ENCODE measurements at regions not wholly inside any gene's neighbourhood (a gene's known extent, or its start where the extent isn't known, plus 50 kb on each side); places are given as distances from the start of the nearest gene placed in this dataset.

DNA sequence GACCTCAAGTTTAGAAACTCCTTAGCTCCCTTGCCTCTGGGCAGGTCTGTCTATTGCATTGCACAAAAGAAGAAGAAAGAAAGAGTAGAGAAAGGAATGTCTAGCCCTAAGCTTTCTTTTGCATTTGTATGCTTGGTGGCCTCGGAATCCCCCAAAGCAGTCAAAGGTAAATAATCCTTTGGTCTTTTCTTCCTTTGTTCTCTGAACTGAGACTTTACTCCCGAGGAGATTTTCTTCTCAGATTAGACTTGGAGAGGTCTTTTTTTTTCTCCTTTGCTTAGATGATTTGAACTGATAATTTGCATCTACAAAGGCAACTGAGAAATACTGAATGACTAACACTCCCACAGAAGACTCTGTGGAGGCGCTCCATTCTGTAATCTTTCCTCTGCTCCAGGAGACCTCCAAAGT is 93.2 kb downstream of the AKR1D1 start:
- FAIRE-seq, result no peak
- POLR2A ChIA-PET, result interaction anchor here (0.9 kb wide), 1 partner anchor 88 kb away, joined by 3 read pairs; no protein-coding TSS in a partner anchor
- 25% methylated on average over 3 of the region's 3 CpGs for WGBS (ENCODE audit: missing lambda C conversion rate)

DNA sequence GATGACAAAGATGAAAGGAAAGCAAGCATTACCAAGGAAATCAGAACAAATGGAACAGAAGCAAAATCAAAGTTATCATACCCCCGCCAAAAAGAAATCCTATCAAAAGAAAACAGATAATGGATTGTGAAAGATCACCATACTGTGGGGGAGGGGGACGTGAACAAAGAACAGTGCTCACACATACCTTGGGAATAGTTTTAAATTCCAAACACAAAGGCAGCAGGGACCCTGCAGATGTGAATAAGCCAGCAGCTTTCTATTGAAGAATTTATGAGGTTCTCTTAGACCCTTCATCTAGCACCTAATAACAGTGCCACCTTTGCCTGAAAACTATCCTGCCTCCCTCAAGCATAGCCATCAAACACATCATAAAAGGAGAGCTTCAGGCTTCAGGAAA is 94.0 kb downstream of the AKR1D1 start:
- Histone ChIP-seq H3K27ac (no peak overlapping the region), H3K4me1 (no peaks in the 10 kb centered on the region), H3K4me2 (no peak overlapping the region), H3K4me3 (no peak overlapping the region), H3K9me3 (peaks cover 15% of the 10 kb centered on the region; the same call in 2 of the 3 replicates)
- ATAC-seq (no peak), DNase-seq (ENCODE audit: low read depth in 1 of 2, low spot score in 1 of 2) (no peak), FAIRE-seq (no peak)
- ChIA-PET POLR2A (interaction anchor here (0.6 kb wide), 1 partner anchor 10 kb away, joined by 6 read pairs; no protein-coding TSS in a partner anchor), CTCF (interaction anchor here (0.6 to 1.3 kb wide), 3 partner anchors 9 to 37 kb away, joined by 3 to 5 read pairs (median 4); no protein-coding TSS in a partner anchor)
- TF ChIP-seq, protein P1, sequence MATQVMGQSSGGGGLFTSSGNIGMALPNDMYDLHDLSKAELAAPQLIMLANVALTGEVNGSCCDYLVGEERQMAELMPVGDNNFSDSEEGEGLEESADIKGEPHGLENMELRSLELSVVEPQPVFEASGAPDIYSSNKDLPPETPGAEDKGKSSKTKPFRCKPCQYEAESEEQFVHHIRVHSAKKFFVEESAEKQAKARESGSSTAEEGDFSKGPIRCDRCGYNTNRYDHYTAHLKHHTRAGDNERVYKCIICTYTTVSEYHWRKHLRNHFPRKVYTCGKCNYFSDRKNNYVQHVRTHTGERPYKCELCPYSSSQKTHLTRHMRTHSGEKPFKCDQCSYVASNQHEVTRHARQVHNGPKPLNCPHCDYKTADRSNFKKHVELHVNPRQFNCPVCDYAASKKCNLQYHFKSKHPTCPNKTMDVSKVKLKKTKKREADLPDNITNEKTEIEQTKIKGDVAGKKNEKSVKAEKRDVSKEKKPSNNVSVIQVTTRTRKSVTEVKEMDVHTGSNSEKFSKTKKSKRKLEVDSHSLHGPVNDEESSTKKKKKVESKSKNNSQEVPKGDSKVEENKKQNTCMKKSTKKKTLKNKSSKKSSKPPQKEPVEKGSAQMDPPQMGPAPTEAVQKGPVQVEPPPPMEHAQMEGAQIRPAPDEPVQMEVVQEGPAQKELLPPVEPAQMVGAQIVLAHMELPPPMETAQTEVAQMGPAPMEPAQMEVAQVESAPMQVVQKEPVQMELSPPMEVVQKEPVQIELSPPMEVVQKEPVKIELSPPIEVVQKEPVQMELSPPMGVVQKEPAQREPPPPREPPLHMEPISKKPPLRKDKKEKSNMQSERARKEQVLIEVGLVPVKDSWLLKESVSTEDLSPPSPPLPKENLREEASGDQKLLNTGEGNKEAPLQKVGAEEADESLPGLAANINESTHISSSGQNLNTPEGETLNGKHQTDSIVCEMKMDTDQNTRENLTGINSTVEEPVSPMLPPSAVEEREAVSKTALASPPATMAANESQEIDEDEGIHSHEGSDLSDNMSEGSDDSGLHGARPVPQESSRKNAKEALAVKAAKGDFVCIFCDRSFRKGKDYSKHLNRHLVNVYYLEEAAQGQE (IDR thresholded peaks at IDR 0.05), result no peak
- TF ChIP-seq, protein P2, sequence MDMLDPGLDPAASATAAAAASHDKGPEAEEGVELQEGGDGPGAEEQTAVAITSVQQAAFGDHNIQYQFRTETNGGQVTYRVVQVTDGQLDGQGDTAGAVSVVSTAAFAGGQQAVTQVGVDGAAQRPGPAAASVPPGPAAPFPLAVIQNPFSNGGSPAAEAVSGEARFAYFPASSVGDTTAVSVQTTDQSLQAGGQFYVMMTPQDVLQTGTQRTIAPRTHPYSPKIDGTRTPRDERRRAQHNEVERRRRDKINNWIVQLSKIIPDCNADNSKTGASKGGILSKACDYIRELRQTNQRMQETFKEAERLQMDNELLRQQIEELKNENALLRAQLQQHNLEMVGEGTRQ (IDR thresholded peaks at IDR 0.05), result no peak
- TF ChIP-seq FOSB (CRISPR knock-in tag; IDR thresholded peaks at IDR 0.05), result no peak
- no peak for TF ChIP-seq HDAC2 (IDR thresholded peaks at IDR 0.05)
- no peak for TF ChIP-seq MYC (IDR thresholded peaks at IDR 0.05; ENCODE audit: borderline replicate concordance, low read length)
- TF ChIP-seq FOSL2 (IDR thresholded peaks at IDR 0.05), result no peak
- TF ChIP-seq FOSL2 (CRISPR knock-in tag; IDR thresholded peaks at IDR 0.05), result no peak
- 28% methylated on average over 2 of the region's 2 CpGs for WGBS (ENCODE audit: missing lambda C conversion rate)

More for the DNA sequence above, 93.2 kb downstream of the AKR1D1 start:
- ATAC-seq (no peak), DNase-seq (ENCODE audit: low read depth in 1 of 2, low spot score in 1 of 2) (no peak)
- H3K4me1 ChIP-seq, result no peaks in the 10 kb centered on the region
- H3K4me3 ChIP-seq, result no peak overlapping the region
- peaks cover 16% of the 10 kb centered on the region for H3K9me3 ChIP-seq
- no peak for TF ChIP-seq HOXB13 (CRISPR knock-in tag; IDR thresholded peaks at IDR 0.05; ENCODE audit: low read depth)
- no peak for TF ChIP-seq ZSCAN20 (CRISPR knock-in tag; IDR thresholded peaks at IDR 0.05)
- no peak for TF ChIP-seq FOXS1 (CRISPR knock-in tag; IDR thresholded peaks at IDR 0.05)
- TF ChIP-seq TFCP2L1 (CRISPR knock-in tag; IDR thresholded peaks at IDR 0.05), result no peak
- no peak for TF ChIP-seq KDM1A (IDR thresholded peaks at IDR 0.05; ENCODE audit: low read depth)
- no peak for TF ChIP-seq KDM5A (IDR thresholded peaks at IDR 0.05)
- TF ChIP-seq RAD21 (conservative IDR thresholded peaks at IDR 0.05 in 1 of 2, IDR thresholded peaks at IDR 0.05 in 1 of 2), result no peak
- H3K27ac ChIP-seq, result no peak overlapping the region
- no peak overlapping the region for H3K4me2 ChIP-seq
- CTCF ChIA-PET, result no interaction called here

DNA sequence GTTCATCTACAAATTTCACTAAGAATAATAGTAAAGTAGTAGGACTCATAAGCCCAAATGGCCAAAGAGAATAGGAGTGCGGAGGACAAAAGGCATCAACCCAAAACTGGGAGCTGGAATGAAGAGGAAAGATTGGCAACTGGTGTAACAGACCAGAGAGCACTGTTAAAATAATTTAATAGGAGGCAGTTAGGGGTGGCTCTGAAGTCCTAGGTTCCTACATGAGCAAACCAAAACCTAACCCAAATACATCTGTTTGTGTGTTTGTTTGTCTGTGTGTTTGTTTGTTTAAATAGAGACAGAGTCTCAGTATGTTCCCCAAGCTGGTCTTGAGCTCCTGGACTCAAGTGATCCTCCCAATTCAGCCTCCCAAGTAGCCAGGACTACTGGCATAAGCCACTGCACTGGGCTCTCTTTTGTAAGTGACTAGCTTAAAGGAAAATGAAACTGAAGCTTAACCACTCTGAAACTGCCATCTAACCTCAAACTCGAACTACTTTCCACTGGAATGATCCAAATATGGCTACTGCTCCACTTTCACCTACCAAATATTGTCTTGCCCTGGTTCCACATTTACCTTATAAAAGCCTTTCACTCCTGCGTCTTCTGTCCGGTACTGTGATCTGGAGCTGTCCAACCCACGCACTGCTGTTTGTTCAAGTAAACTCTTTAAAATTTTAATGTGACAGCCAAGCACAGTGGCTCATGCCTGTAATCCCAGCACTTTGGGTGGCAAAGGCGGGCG is 94.9 kb downstream of the AKR1D1 start:
- H3K27ac ChIP-seq, result no peak overlapping the region
- no peak for ATAC-seq
- TF ChIP-seq GATA3 (IDR thresholded peaks at IDR 0.05; ENCODE audit: borderline replicate concordance) (no peak), KDM5A (IDR thresholded peaks at IDR 0.05) (no peak), CBX2 (IDR thresholded peaks at IDR 0.05; ENCODE audit: borderline replicate concordance, low read depth) (no peak), POLR2AphosphoS2 (conservative IDR thresholded peaks at IDR 0.05; ENCODE audit: low read length) (no peak), CBX8 (IDR thresholded peaks at IDR 0.05) (no peak), NR3C1 (IDR thresholded peaks at IDR 0.05) (no peak), FOSL2 (IDR thresholded peaks at IDR 0.05) (no peak), FOSL2 (CRISPR knock-in tag; IDR thresholded peaks at IDR 0.05) (no peak), TFCP2L1 (CRISPR knock-in tag; IDR thresholded peaks at IDR 0.05) (no peak)
- TF ChIP-seq, protein P3, sequence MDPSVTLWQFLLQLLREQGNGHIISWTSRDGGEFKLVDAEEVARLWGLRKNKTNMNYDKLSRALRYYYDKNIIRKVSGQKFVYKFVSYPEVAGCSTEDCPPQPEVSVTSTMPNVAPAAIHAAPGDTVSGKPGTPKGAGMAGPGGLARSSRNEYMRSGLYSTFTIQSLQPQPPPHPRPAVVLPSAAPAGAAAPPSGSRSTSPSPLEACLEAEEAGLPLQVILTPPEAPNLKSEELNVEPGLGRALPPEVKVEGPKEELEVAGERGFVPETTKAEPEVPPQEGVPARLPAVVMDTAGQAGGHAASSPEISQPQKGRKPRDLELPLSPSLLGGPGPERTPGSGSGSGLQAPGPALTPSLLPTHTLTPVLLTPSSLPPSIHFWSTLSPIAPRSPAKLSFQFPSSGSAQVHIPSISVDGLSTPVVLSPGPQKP (IDR thresholded peaks at IDR 0.05; ENCODE audit: low read depth, low read length), result no peak
- TF ChIP-seq, protein P4, sequence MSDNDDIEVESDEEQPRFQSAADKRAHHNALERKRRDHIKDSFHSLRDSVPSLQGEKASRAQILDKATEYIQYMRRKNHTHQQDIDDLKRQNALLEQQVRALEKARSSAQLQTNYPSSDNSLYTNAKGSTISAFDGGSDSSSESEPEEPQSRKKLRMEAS (IDR thresholded peaks at IDR 0.05), result no peak
- TF ChIP-seq, protein P5, sequence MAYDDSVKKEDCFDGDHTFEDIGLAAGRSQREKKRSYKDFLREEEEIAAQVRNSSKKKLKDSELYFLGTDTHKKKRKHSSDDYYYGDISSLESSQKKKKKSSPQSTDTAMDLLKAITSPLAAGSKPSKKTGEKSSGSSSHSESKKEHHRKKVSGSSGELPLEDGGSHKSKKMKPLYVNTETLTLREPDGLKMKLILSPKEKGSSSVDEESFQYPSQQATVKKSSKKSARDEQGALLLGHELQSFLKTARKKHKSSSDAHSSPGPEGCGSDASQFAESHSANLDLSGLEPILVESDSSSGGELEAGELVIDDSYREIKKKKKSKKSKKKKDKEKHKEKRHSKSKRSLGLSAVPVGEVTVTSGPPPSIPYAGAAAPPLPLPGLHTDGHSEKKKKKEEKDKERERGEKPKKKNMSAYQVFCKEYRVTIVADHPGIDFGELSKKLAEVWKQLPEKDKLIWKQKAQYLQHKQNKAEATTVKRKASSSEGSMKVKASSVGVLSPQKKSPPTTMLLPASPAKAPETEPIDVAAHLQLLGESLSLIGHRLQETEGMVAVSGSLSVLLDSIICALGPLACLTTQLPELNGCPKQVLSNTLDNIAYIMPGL (CRISPR knock-in tag; IDR thresholded peaks at IDR 0.05; ENCODE audit: borderline replicate concordance), result no peak
- TF ChIP-seq, protein P2 (IDR thresholded peaks at IDR 0.05), result no peak
- WGBS (ENCODE audit: missing lambda C conversion rate), result 65% methylated on average over 7 of the region's 7 CpGs
- no peaks in the 10 kb centered on the region for H3K4me1 ChIP-seq
- H3K9me3 ChIP-seq, result peaks cover 8% of the 10 kb centered on the region; the same call in 2 of the 3 replicates
- ChIA-PET POLR2A (interaction anchor here (0.5 kb wide), 1 partner anchor 297 kb away, joined by 3 read pairs; no protein-coding TSS in a partner anchor), CTCF (interaction anchor here (0.5 to 1.3 kb wide), 5 partner anchors 10 to 797 kb away, joined by 3 to 5 read pairs (median 3); no protein-coding TSS in a partner anchor)
- FAIRE-seq, result no peak
- no peak for DNase-seq (ENCODE audit: low read depth in 1 of 2, low spot score in 1 of 2)
- no peak overlapping the region for H3K4me3 ChIP-seq
- no peak overlapping the region for H3K4me2 ChIP-seq
